DMS153 (cell line): ENCODE measurements at regions not wholly inside any gene's neighbourhood (a gene's known extent, or its start where the extent isn't known, plus 50 kb on each side); places are given as distances from the start of the nearest gene placed in this dataset.
"Not testable (repeated sequence)": the region's sequence is repeated elsewhere in the genome, so short reads cannot be mapped to it uniquely, and the experiment has no call there.

Experiments
- DNase-seq: peaks from one replicate; lab custom pipeline; 2025; lab: John Stamatoyannopoulos, UW

GRCh38 chr16:72596373-72596772 lies 424.4 kb upstream of the PMFBP1 start:
- no peak for DNase-seq

- DNase-seq, result no peak
Observed at GRCh38 chr16:72590151-72590937, 418.4 kb upstream of the PMFBP1 start.

GRCh38 chr16:72588551-72588950 lies 416.6 kb upstream of the PMFBP1 start:
- no peak for DNase-seq

GRCh38 chr16:72578061-72578460 lies 406.1 kb upstream of the PMFBP1 start:
- not testable (repeated sequence) for DNase-seq

- no peak for DNase-seq
Observed at GRCh38 chr16:72576189-72576588, 404.2 kb upstream of the PMFBP1 start.

- no peak for DNase-seq
Observed at GRCh38 chr16:72569677-72570076, 397.7 kb upstream of the PMFBP1 start.

- DNase-seq, result peak; percentile 55
Observed at GRCh38 chr16:72568502-72568901, 396.5 kb upstream of the PMFBP1 start.

GRCh38 chr16:72566174-72566573 lies 394.2 kb upstream of the PMFBP1 start:
- no peak for DNase-seq

GRCh38 chr16:72565106-72565505 lies 393.2 kb upstream of the PMFBP1 start:
- DNase-seq, result no peak

GRCh38 chr16:72560617-72561016 lies 388.7 kb upstream of the PMFBP1 start:
- peak; percentile 95 for DNase-seq

- no peak for DNase-seq
Observed at GRCh38 chr16:72558501-72558900, 386.5 kb upstream of the PMFBP1 start.

- DNase-seq, result no peak
Observed at GRCh38 chr16:72554935-72555334, 383.0 kb upstream of the PMFBP1 start.

GRCh38 chr16:72552654-72553053 lies 380.7 kb upstream of the PMFBP1 start:
- DNase-seq, result no peak

GRCh38 chr16:72551649-72552048 lies 379.7 kb upstream of the PMFBP1 start:
- DNase-seq, result no peak

GRCh38 chr16:72549878-72550277 lies 377.9 kb upstream of the PMFBP1 start:
- DNase-seq, result no peak

GRCh38 chr16:72542102-72542501 lies 370.1 kb upstream of the PMFBP1 start:
- DNase-seq, result no peak

- DNase-seq, result no peak
Observed at GRCh38 chr16:72537664-72538063, 365.7 kb upstream of the PMFBP1 start.

GRCh38 chr16:72536723-72537435 lies 364.9 kb upstream of the PMFBP1 start:
- no peak for DNase-seq

- DNase-seq, result no peak
Observed at GRCh38 chr16:72532906-72533410, 361.0 kb upstream of the PMFBP1 start.

- DNase-seq, result no peak
Observed at GRCh38 chr16:72530434-72530833, 358.5 kb upstream of the PMFBP1 start.

GRCh38 chr16:72523087-72523486 lies 351.1 kb upstream of the PMFBP1 start:
- DNase-seq, result no peak

GRCh38 chr16:72517154-72517553 lies 345.2 kb upstream of the PMFBP1 start:
- no peak for DNase-seq

GRCh38 chr16:72511171-72511570 lies 339.2 kb upstream of the PMFBP1 start:
- no peak for DNase-seq
